ENCODE measurements at regions not wholly inside any gene's neighbourhood (a gene's known extent, or its start where the extent isn't known, plus 50 kb on each side); places are given as distances from the start of the nearest gene placed in this dataset.
"Not testable (repeated sequence)": the region's sequence is repeated elsewhere in the genome, so short reads cannot be mapped to it uniquely, and the experiment has no call there.

- DNase-seq (ENCODE audit: low read depth in 2 of 2) = no peak
Observed at GRCh38 chr5:136467632-136468031, 102.3 kb upstream of the TRPC7 start.

GRCh38 chr5:136466041-136466415 is 100.7 kb upstream of the TRPC7 start:
- no peak for DNase-seq (ENCODE audit: low read depth in 2 of 2)

- DNase-seq (ENCODE audit: low read depth in 2 of 2) = no peak
Observed at GRCh38 chr5:136458481-136458880, 93.1 kb upstream of the TRPC7 start.

GRCh38 chr5:136457390-136458013 is 92.2 kb upstream of the TRPC7 start:
- no peak for DNase-seq (ENCODE audit: low read depth in 2 of 2)

GRCh38 chr5:136455409-136455808 is 90.1 kb upstream of the TRPC7 start:
- DNase-seq (ENCODE audit: low read depth in 2 of 2) = no peak

- DNase-seq (ENCODE audit: low read depth in 2 of 2) = no peak
Observed at GRCh38 chr5:136453986-136454758, 88.8 kb upstream of the TRPC7 start.

- DNase-seq (ENCODE audit: low read depth in 2 of 2) = no peak
Observed at GRCh38 chr5:136453199-136453598, 87.9 kb upstream of the TRPC7 start.

- not testable (repeated sequence) for DNase-seq (ENCODE audit: low read depth in 2 of 2)
Observed at GRCh38 chr5:136447576-136447975, 82.2 kb upstream of the TRPC7 start.

- DNase-seq (ENCODE audit: low read depth in 2 of 2) = no peak
Observed at GRCh38 chr5:136446565-136446964, 81.2 kb upstream of the TRPC7 start.

- not testable (repeated sequence) for DNase-seq (ENCODE audit: low read depth in 2 of 2)
Observed at GRCh38 chr5:136444099-136444498, 78.8 kb upstream of the TRPC7 start.

GRCh38 chr5:136439367-136439766 is 74.0 kb upstream of the TRPC7 start:
- DNase-seq (ENCODE audit: low read depth in 2 of 2) = no peak

GRCh38 chr5:136435946-136436543 is 70.7 kb upstream of the TRPC7 start:
- DNase-seq (ENCODE audit: low read depth in 2 of 2) = no peak

GRCh38 chr5:136434795-136435194 is 69.5 kb upstream of the TRPC7 start:
- DNase-seq (ENCODE audit: low read depth in 2 of 2) = no peak

GRCh38 chr5:136432705-136433104 is 67.4 kb upstream of the TRPC7 start:
- no peak for DNase-seq (ENCODE audit: low read depth in 2 of 2)

- no peak for DNase-seq (ENCODE audit: low read depth in 2 of 2)
Observed at GRCh38 chr5:136430081-136430480, 64.7 kb upstream of the TRPC7 start.

GRCh38 chr5:136427426-136427825 is 62.1 kb upstream of the TRPC7 start:
- no peak for DNase-seq (ENCODE audit: low read depth in 2 of 2)

GRCh38 chr5:136425921-136426320 is 60.6 kb upstream of the TRPC7 start:
- DNase-seq (ENCODE audit: low read depth in 2 of 2) = no peak

GRCh38 chr5:136424835-136425584 is 59.7 kb upstream of the TRPC7 start:
- peak; percentile 40 to 52 for DNase-seq (ENCODE audit: low read depth in 2 of 2)

- no peak for DNase-seq (ENCODE audit: low read depth in 2 of 2)
Observed at GRCh38 chr5:136423944-136424606, 58.7 kb upstream of the TRPC7 start.

- no peak for DNase-seq (ENCODE audit: low read depth in 2 of 2)
Observed at GRCh38 chr5:136420168-136420898, 55.0 kb upstream of the TRPC7 start.

- no peak for DNase-seq (ENCODE audit: low read depth in 2 of 2)
Observed at GRCh38 chr5:136418301-136418700, 53.0 kb upstream of the TRPC7 start.
